Peyer's patch (tissue), 4 donors: ENCODE measurements at regions not wholly inside any gene's neighbourhood (a gene's known extent, or its start where the extent isn't known, plus 50 kb on each side); places are given as distances from the start of the nearest gene placed in this dataset.

Experiments used
- CTCF ChIP-seq, 6 experiments: fragments of 450-650 bp in 4 of 6; fragments of 200-600 bp in 2 of 6; sonication (generic) in 1 of 6; IDR thresholded peaks; one replicate each; pipeline ENCODE4 v1.5.1; 2017 to 2019; ENCODE audit warnings: antibody characterized with exemption in 6 of 6, mild to moderate bottlenecking in 3 of 6, moderate library complexity in 1 of 6
- POLR2A ChIP-seq, 2 donors: fragments of 450-650 bp; IDR thresholded peaks; one replicate each; pipeline ENCODE4 v1.5.1; 2017; ENCODE audit warnings: antibody characterized with exemption in 2 of 2, mild to moderate bottlenecking in 2 of 2, moderate library complexity in 2 of 2

GRCh38 chr9:88321764-88322163 is 66.5 kb upstream of the SPIN1 start:
- TF ChIP-seq CTCF (IDR thresholded peaks at IDR 0.05) (no peak), POLR2A (IDR thresholded peaks at IDR 0.05) (no peak)
